Gastrocnemius medialis (tissue), 4 donors: ENCODE measurements at regions not wholly inside any gene's neighbourhood (a gene's known extent, or its start where the extent isn't known, plus 50 kb on each side); places are given as distances from the start of the nearest gene placed in this dataset.

Experiments used
- POLR2A ChIP-seq, 2 donors: fragments of 450-650 bp; IDR thresholded peaks; one replicate each; pipeline ENCODE4 v1.6.1; 2017; ENCODE audit warnings: antibody characterized with exemption in 2 of 2, mild to moderate bottlenecking in 2 of 2, moderate library complexity in 2 of 2
- TF ChIP-seq, protein P1 (sequence below), 5 experiments: fragments of 450-650 bp in 3 of 5; fragments of 200-600 bp in 2 of 5; sonication (generic) in 2 of 5; IDR thresholded peaks in 4 of 5; conservative IDR thresholded peaks in 1 of 5; 1 replicate in 4 of 5; 2 replicates in 1 of 5; pipeline ENCODE4 v1.5.1; 2016 to 2019; ENCODE audit warnings: antibody characterized with exemption in 5 of 5, mild to moderate bottlenecking in 3 of 5, moderate library complexity in 3 of 5

DNA sequence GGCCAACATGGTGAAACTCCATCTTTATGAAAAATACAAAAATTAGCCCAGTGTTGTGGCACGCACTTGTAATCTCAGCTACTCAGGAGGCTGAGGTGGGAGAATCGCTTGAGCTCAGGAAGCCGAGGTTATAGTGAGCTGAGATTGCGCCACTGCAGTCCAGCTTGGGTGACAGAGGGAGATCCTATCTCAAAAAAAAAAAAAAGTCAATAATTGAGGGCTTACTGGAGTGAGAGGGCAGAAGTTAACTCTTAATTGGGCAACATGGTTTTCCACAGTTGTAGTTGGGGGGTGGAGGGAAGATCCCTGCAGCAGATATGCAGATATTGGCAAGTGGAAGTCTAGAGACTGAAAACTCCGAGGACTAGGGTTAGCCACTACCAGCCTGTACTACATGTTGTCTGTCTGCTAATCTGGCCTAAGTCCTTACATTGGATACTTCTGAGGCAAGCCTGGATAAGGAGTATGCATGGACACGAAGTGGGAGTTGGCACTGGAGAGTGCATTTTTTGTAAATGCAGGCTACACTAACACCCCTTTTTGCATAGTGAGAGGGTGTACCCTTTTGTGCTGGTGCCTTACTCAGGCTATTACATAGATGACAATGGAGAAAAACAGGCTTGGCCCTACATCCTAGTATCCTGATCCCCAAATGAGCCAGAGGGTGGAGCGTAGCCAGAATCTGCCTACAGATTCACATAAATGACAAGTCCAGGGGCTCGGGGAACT, 89.0 kb upstream of the NIPBL start:
- TF ChIP-seq, protein P1, sequence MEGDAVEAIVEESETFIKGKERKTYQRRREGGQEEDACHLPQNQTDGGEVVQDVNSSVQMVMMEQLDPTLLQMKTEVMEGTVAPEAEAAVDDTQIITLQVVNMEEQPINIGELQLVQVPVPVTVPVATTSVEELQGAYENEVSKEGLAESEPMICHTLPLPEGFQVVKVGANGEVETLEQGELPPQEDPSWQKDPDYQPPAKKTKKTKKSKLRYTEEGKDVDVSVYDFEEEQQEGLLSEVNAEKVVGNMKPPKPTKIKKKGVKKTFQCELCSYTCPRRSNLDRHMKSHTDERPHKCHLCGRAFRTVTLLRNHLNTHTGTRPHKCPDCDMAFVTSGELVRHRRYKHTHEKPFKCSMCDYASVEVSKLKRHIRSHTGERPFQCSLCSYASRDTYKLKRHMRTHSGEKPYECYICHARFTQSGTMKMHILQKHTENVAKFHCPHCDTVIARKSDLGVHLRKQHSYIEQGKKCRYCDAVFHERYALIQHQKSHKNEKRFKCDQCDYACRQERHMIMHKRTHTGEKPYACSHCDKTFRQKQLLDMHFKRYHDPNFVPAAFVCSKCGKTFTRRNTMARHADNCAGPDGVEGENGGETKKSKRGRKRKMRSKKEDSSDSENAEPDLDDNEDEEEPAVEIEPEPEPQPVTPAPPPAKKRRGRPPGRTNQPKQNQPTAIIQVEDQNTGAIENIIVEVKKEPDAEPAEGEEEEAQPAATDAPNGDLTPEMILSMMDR (IDR thresholded peaks at IDR 0.05 in 4 of 5, conservative IDR thresholded peaks at IDR 0.05 in 1 of 5) = no peak
- TF ChIP-seq POLR2A (IDR thresholded peaks at IDR 0.05) = no peak
